GM18498 (cell line): ENCODE measurements at regions not wholly inside any gene's neighbourhood (a gene's known extent, or its start where the extent isn't known, plus 50 kb on each side); places are given as distances from the start of the nearest gene placed in this dataset.

Experiments used
- ATAC-seq: cut with Tn5 transposase; IDR thresholded peaks from one replicate; pipeline ENCODE4 v1.9.1; 2021; ENCODE audit warnings: mild to moderate bottlenecking, moderate library complexity; ENCODE audit not compliant: unreplicated experiment

- ATAC-seq, result no peak
Observed at GRCh38 chr13:83229574-83230305, 652.5 kb downstream of the SLITRK1 start.

DNA sequence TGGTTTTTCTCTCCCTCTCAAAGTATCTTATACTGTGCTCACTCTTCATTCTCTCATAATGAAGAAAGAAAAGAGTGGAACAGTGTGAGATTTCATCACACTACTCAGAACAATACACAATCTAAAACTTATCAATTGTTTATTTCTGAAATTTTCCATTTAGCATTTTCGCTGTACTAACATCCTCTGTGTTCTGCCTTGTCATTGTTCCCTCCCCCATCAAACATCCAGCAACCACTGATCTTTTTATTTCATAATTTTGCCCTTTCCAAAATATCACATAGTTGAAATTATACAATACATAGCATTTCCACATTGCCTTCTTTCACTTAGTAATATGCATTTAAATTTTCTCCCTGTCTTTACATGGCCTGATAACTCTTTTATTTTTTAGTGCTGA, 658.7 kb downstream of the SLITRK1 start:
- no peak for ATAC-seq

DNA sequence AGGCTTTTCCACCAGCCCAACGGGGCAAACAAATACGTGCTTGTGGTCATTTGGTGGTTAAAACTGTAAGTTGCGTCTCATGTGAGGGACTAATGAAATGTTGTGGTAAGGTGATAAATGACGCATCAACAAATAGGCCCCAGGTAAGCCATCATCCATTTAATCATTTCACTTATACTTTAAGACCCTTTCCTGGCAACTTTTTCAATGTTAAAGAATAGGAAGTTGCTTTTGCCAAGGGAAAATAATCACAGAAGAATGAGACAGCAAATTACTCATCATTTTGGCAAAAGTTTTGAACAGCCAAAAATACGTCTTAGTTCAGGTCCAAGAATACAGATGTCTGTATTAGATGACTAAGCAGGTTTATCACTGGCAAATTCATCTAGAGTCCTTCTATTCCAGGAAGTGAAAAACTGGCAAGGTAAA, 660.4 kb downstream of the SLITRK1 start:
- ATAC-seq, result no peak

DNA sequence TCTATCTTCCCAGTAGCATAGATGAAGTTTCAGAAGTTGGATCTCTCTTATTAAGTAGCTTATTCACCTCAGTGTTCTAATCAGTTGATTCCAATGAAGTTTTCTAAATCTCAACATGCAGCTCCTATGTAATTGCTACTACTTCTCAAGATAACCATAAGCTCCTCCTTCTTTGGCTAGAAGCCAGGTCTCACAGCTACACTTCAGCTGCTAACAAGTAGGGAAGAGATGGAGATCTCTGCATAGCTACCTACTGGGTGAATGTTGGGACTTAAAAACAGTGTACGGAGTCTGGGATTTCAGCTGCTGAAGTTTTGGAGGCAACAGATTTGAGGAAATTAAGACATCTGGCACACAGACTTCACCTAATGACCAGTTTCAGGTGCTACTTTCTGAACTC, 661.0 kb downstream of the SLITRK1 start:
- ATAC-seq, result no peak

- no peak for ATAC-seq
Observed at GRCh38 chr13:83220241-83220640, 662.0 kb downstream of the SLITRK1 start.

GRCh38 chr13:83219832-83220231, 662.4 kb downstream of the SLITRK1 start:
- no peak for ATAC-seq

GRCh38 chr13:83216479-83217245, 665.6 kb downstream of the SLITRK1 start:
- no peak for ATAC-seq

DNA sequence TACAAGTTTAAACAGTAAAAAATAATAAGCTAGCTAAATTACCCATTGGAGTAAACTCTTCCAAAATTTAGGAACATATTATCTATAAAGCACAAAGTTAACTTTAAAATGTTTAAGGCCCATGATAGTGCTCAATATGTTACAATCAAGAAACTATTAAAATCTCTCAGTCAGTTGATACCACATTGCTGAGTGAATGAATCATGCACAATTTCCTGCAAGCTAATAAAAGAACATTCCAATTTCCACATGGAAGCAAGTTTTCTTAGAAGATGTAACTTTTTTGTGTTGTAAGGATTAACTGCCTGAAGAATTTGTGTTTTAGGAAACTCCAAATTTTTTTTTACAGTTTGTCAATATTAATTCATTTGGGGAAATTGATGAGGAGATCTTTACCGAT, 666.6 kb downstream of the SLITRK1 start:
- no peak for ATAC-seq

DNA sequence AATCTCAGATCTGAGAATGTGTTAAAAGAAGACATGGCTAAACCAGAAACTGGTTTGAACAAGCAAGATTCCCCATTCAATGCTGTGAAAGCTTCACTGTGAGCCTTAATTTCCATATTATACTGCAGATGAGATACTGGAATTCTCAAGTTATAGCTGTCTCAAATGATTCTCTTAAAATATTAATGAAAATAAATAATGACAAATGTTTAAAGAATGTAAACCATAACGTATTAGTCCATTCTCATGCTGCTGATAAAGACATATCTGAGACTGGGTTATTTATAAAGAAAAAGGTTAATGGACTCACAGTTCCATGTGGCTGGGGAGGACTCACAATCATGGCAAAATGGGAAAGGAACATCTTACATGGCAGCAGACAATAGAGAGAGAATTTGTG, 667.8 kb downstream of the SLITRK1 start:
- ATAC-seq, result no peak

DNA sequence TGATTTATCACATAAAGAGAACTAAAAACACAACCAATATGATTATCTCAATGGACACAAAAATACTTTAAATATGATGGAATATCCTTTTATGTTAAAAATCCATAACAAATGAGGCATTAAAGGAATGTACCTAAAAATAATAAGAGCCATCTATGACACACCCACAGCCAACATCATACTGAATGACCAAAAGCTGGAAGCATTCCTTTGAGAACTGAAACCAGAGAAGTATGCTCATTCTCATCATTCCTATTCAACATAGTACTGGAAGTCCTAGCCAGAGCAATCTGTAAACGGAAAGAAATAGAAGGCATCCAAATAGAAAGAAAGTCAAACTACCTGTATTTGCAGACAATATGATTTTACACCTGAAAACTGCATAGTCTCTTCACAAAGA, 671.0 kb downstream of the SLITRK1 start:
- no peak for ATAC-seq

DNA sequence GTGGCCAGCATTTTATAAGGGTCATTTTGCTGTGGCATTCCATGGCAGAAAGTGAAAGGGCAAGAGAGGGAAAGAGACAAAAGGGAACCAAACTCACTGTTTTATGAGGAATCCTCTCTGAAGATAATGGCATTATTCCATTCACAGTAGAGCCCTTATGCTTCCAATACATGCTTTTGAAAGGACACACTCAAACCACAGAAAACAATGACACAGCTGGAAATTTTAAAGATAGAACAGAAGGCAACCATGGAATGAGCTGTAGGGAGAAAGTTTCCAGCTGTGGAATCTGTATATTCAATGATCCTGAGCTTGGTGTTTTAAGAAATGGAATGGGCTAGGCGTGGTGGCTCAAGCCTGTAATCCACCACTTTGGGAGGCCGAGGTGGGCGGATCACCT, 677.4 kb downstream of the SLITRK1 start:
- ATAC-seq, result no peak

DNA sequence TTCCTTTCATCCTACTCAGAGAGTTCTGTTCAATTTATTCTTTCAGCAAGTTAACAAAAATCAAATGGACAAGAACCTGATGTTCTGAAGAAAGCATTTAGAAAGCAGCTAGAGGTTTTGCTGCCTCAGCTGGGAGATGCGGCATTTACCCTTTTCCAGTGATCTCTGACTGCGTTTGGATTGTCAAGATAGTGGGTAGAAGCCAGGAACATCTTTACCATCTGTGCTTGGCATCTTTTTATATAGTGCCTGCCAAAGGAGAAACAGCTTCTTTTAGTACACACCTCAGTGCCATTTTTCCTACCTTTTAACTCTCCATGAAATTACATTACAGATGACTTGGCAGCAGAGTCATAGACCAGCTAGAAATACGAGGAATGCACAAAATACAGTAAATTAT, 680.8 kb downstream of the SLITRK1 start:
- ATAC-seq, result no peak

DNA sequence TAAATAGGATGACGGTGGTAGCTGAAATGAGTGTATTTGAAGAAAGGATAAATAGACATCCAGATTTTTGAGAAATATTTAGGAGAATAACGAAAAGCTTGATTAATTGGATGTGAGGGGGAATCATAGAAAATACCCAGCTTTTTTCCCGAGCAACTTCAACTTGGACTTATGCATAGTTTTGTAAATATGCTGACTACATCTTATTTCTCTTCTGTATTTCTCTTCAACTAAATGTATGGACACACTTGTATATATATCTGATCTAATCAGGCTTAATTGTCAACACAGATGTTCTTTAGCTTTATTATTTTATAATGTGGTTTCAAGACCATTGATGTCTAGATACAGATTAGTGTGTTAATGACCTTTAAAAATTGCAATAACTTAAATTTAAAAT, 685.0 kb downstream of the SLITRK1 start:
- ATAC-seq, result no peak

GRCh38 chr13:83190020-83190419, 692.3 kb downstream of the SLITRK1 start:
- ATAC-seq, result no peak

DNA sequence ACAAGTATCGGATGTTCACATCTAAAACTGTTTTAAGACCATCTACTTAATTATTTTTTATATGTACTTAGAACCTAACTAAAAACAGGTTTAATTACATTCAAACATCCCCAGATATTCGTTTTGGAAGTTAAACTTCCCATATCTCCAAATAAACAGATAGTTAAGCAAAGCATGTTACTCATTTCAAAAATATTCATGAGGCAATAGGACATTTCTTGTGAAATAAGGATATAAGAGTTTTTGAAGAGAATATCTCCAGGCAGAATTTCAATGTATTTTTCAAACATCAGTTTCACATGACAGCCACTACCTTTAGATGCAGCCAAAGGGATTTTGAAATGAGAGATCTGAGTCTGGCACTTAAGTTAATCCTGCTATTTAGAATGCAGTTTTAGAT, 697.5 kb downstream of the SLITRK1 start:
- no peak for ATAC-seq

GRCh38 chr13:83184150-83184475, 698.2 kb downstream of the SLITRK1 start:
- no peak for ATAC-seq

GRCh38 chr13:83183439-83184149, 698.7 kb downstream of the SLITRK1 start:
- no peak for ATAC-seq

DNA sequence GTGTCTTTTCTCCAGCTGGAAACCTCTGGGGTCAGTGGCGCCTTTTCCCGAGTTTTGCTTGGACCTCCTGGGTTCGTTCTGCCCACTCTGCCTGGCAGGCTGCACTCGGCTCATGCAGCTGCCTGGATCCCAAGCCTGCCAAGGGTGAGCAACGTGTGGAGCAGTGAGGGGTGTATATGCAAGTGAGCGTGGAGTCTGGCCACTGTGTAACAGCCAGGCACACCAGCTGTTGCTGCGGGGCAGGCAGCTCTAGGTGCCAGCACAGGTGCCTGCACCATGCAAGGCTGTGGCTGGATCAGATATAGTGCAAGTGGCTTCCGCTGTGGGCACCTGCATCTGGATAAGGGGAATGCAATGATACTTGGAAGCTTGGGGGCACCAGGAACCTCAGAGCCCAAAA, 699.4 kb downstream of the SLITRK1 start:
- ATAC-seq, result no peak

GRCh38 chr13:83178008-83178407, 704.3 kb downstream of the SLITRK1 start:
- ATAC-seq, result no peak

DNA sequence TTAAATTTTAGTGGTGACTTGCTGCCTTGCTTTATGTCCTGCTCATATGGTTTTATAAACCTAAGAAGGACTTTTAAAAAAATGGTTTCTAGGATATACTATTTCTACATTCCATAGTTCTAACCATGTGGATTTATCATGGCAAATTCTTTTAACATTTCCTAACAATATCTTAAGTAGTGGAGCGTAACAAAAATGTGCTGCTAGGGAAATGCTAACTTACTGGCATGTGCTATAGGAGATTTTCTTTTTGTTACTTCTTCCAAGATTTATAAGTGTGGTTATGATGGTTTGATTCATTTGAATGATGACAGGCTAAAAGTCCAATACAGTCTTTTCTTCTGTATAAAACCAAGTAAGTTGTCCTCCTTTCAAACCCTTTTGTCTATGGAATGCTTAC, 713.7 kb downstream of the SLITRK1 start:
- ATAC-seq, result no peak

DNA sequence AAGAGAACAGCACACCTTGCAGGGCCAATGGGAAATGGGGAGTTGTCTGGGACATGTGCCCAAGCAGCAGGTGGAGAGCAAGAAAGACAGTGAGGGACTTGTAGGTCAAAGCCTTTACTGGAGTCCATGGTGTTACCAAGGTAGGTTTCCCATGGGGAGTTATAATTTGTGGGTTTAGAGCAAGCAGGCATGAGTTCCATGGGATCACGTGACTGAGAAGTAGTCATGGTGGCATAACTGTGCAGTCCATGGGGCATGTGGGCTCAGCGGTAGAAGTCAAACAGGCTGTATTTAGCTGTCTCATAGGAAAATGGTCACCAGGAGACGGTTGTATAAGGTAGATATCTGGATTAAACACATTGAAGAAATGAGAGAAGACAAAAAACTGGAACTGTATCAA, 715.1 kb downstream of the SLITRK1 start:
- no peak for ATAC-seq

GRCh38 chr13:83166550-83166949, 715.7 kb downstream of the SLITRK1 start:
- no peak for ATAC-seq
